GM23248 (cell line): ENCODE measurements at regions not wholly inside any gene's neighbourhood (a gene's known extent, or its start where the extent isn't known, plus 50 kb on each side); places are given as distances from the start of the nearest gene placed in this dataset.

Experiments used
- EZH2 ChIP-seq: fragments of 200-600 bp; sonication (generic); IDR thresholded peaks from 2 replicates; pipeline ENCODE4 v1.6.1; 2018; ENCODE audit warnings: antibody characterized with exemption, mild to moderate bottlenecking; ENCODE audit not compliant: insufficient read depth, poor library complexity, severe bottlenecking
- EZH2phosphoT487 ChIP-seq: fragments of 200-600 bp; sonication (generic); IDR thresholded peaks from 2 replicates; pipeline ENCODE4 v1.6.1; 2018; ENCODE audit warnings: antibody characterized with exemption, moderate library complexity, mild to moderate bottlenecking, low read depth; ENCODE audit not compliant: insufficient read depth

DNA sequence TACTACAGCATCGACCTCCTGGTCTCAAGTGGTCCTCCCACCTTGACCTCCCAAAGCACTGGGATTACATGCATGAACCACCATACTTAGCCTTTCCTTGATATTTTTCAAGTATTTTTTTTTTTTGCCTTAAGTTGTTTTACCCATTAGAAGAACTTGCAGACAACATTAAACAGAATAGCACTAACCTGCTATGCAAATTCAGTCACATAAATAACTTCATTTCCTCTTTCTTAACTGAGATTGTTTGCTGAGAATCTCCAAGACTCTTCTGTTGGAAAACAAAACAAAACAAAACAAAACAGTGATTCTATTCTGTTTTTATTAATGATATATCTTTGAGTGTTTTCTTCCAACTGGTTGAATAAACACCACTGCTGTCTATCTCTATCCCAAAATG lies 115.9 kb upstream of the IFNG-AS1 start:
- TF ChIP-seq EZH2 (no peak), EZH2phosphoT487 (no peak)
